OCI-LY7 (cell line): ENCODE measurements at regions not wholly inside any gene's neighbourhood (a gene's known extent, or its start where the extent isn't known, plus 50 kb on each side); places are given as distances from the start of the nearest gene placed in this dataset.

Experiments
- EZH2phosphoT487 ChIP-seq: fragments of 200-600 bp; sonication (generic); IDR thresholded peaks from 2 replicates; pipeline ENCODE4 v1.6.1; 2018; ENCODE audit warnings: low read depth, borderline replicate concordance, mild to moderate bottlenecking, mixed run types, antibody characterized with exemption, low read length, moderate library complexity, mixed read lengths
- TF ChIP-seq, protein P1 (sequence below): fragments of 200-600 bp; sonication (generic); conservative IDR thresholded peaks from 2 replicates; pipeline ENCODE4 v1.5.1; 2014; ENCODE audit warnings: mild to moderate bottlenecking, antibody characterized with exemption, low read length, moderate library complexity, mixed read lengths

DNA sequence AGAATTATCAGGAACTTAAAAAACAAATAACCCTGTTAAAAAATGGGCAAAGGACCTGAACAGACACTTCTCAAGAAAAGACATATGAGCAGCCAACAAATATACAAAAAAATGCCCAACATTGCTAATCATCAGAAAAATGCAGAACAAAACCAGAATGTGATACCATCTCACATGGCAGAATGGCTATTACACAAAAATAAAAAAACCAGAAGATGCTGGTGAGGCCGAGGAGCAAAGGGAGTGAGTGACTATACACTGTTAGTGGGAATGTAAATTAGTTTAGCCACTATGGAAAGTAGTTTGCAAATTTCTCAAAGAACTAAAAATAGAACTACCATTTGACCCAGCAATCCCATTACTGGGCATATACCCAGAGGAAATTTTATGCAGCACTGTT is 95.8 kb upstream of the DSEL start:
- TF ChIP-seq, protein P1, sequence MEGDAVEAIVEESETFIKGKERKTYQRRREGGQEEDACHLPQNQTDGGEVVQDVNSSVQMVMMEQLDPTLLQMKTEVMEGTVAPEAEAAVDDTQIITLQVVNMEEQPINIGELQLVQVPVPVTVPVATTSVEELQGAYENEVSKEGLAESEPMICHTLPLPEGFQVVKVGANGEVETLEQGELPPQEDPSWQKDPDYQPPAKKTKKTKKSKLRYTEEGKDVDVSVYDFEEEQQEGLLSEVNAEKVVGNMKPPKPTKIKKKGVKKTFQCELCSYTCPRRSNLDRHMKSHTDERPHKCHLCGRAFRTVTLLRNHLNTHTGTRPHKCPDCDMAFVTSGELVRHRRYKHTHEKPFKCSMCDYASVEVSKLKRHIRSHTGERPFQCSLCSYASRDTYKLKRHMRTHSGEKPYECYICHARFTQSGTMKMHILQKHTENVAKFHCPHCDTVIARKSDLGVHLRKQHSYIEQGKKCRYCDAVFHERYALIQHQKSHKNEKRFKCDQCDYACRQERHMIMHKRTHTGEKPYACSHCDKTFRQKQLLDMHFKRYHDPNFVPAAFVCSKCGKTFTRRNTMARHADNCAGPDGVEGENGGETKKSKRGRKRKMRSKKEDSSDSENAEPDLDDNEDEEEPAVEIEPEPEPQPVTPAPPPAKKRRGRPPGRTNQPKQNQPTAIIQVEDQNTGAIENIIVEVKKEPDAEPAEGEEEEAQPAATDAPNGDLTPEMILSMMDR = no peak
- no peak for TF ChIP-seq EZH2phosphoT487
